K562 (cell line): ENCODE measurements at regions not wholly inside any gene's neighbourhood (a gene's known extent, or its start where the extent isn't known, plus 50 kb on each side); places are given as distances from the start of the nearest gene placed in this dataset.

Source experiments
- ATAC-seq: fragments of 200-7000 bp; cut with Tn5 transposase; 3 replicates; pipeline ENCODE4 v1.9.1; 2020; ENCODE audit warnings: moderate library complexity
- BruUV-seq: library from RNA; stranded (reverse); fragments of 400-500 nt; replicated peaks from 2 replicates; lab custom pipeline; 2021; lab: Mats Ljungman, UMichigan
- CTCF ChIA-PET: fragments of 300-600 bp; formaldehyde crosslinking; extraction: SDS; loops from one replicate; lab custom pipeline; 2021; ENCODE audit warnings: low intra/inter-chr PET ratio; lab: Yijun Ruan, JAX
- POLR2A ChIA-PET: fragments of 300-600, 350-650 bp; sonication (Branson Sonifier 250); formaldehyde crosslinking; extraction: SDS; loops from one replicate; lab custom pipeline; 2021; ENCODE audit warnings: antibody characterized with exemption, inconsistent platforms; lab: Yijun Ruan, JAX
- DNase-seq, 4 experiments: peaks; one replicate each; pipeline versions ENCODE4 v3.0.0 to v3.0.0-alpha.2; 2011 to 2018; ENCODE audit warnings: low spot score in 3 of 4, mixed read lengths in 3 of 4; ENCODE audit errors: extremely low read depth in 1 of 4
- FAIRE-seq: peaks from 2 replicates; lab custom pipeline; 2011; peaks lifted over from hg19 to GRCh38; lab: Jason Lieb, UNC
- H2AFZ ChIP-seq: 2 replicates; pipeline ENCODE4 v1.6.0; 2011; ENCODE audit warnings: low read depth, low read length, control low read depth, inconsistent platforms
- H3K27ac ChIP-seq: fragments of 200-600 bp; 3 replicates; pipeline ENCODE4 v1.8.0; 2011; ENCODE audit warnings: low read depth, mild to moderate bottlenecking, control low read depth, inconsistent platforms, low read length, moderate library complexity, mixed read lengths; ENCODE audit errors: extremely low read depth
- H3K27me3 ChIP-seq, 2 experiments: fragments of 300-600 bp in 1 of 2; 2 replicates in 1 of 2; 3 replicates in 1 of 2; pipeline versions ENCODE4 v1.6.0 to v1.8.0; 2011; ENCODE audit warnings: inconsistent platforms in 2 of 2, low read length in 2 of 2, mild to moderate bottlenecking in 1 of 2, mixed read lengths in 1 of 2, moderate library complexity in 1 of 2; ENCODE audit not compliant: control insufficient read depth in 2 of 2, insufficient read depth in 2 of 2
- H3K36me3 ChIP-seq: fragments of 300-600 bp; 3 replicates; pipeline ENCODE4 v1.8.0; 2011; ENCODE audit warnings: mild to moderate bottlenecking, low read length, inconsistent platforms; ENCODE audit not compliant: control insufficient read depth, insufficient read depth
- H3K4me1 ChIP-seq, 2 experiments: fragments of 200-600 bp in 1 of 2; replicated peaks in 1 of 2; 2 replicates in 1 of 2; 3 replicates in 1 of 2; pipeline versions ENCODE4 v1.5.1 to v1.8.0; 2011; ENCODE audit warnings: inconsistent platforms in 2 of 2, low read length in 2 of 2, mild to moderate bottlenecking in 1 of 2, mixed read lengths in 1 of 2, moderate library complexity in 1 of 2; ENCODE audit not compliant: control insufficient read depth in 2 of 2, insufficient read depth in 2 of 2
- H3K4me2 ChIP-seq: 2 replicates; pipeline ENCODE4 v1.6.1; 2011; ENCODE audit warnings: low read length, control low read depth, inconsistent platforms, mixed read lengths; ENCODE audit not compliant: insufficient read depth
- H3K4me3 ChIP-seq: fragments of 200-600 bp; sonication (generic), shearing (Covaris generic); 2 replicates; pipeline ENCODE4 v1.5.1; 2016; ENCODE audit warnings: control low read depth, inconsistent platforms
- H3K79me2 ChIP-seq: fragments of 200-600 bp; 3 replicates; pipeline ENCODE4 v1.8.0; 2011; ENCODE audit warnings: low read length, inconsistent platforms; ENCODE audit not compliant: control insufficient read depth, insufficient read depth
- H3K9ac ChIP-seq, 2 experiments: 2 replicates each; pipeline versions ENCODE4 v1.6.0 to v1.6.1; 2011; ENCODE audit warnings: low read depth in 2 of 2, low read length in 2 of 2, control low read depth in 1 of 2, inconsistent platforms in 1 of 2, mild to moderate bottlenecking in 1 of 2, mixed read lengths in 1 of 2; ENCODE audit not compliant: insufficient read depth in 1 of 2
- H3K9me1 ChIP-seq: one replicate; pipeline ENCODE4 v1.6.0; 2011; ENCODE audit warnings: inconsistent platforms, mild to moderate bottlenecking, low read length, moderate library complexity; ENCODE audit not compliant: control insufficient read depth, insufficient read depth
- H3K9me3 ChIP-seq: replicated peaks from 2 replicates; pipeline ENCODE4 v1.5.1; 2011; ENCODE audit warnings: low read depth, low read length, inconsistent platforms; ENCODE audit not compliant: control insufficient read depth, insufficient read depth
- H4K20me1 ChIP-seq: replicated peaks from 2 replicates; pipeline ENCODE4 v1.6.1; 2011; ENCODE audit warnings: low read length, inconsistent platforms, mixed read lengths; ENCODE audit not compliant: control insufficient read depth, insufficient read depth
- ARID1B ChIP-seq: fragments of 450-650 bp; IDR thresholded peaks from 2 replicates; pipeline ENCODE4 v1.6.1; 2016; ENCODE audit warnings: antibody characterized with exemption, mild to moderate bottlenecking, inconsistent platforms
- ATF7 ChIP-seq: fragments of 450-650 bp; IDR thresholded peaks from 2 replicates; pipeline ENCODE4 v1.7.1; 2014; ENCODE audit warnings: mild to moderate bottlenecking, moderate library complexity
- CHD1 ChIP-seq: fragments of 200-600 bp; sonication (generic); IDR thresholded peaks from one replicate; pipeline ENCODE4 v1.6.1; 2012; ENCODE audit warnings: mild to moderate bottlenecking, moderate library complexity, low read length, inconsistent platforms
- E2F3 ChIP-seq: fragments of 250-450 bp; sonication (Bioruptor Pico); IDR thresholded peaks from 2 replicates; pipeline ENCODE4 v1.4.0; 2020; ENCODE audit warnings: mild to moderate bottlenecking
- HNRNPLL ChIP-seq: fragments of 200-400 bp; formaldehyde crosslinking; IDR thresholded peaks from 2 replicates; pipeline ENCODE4 v1.6.1; 2017; ENCODE audit warnings: low read length, low read depth, mild to moderate bottlenecking; ENCODE audit not compliant: poor library complexity, severe bottlenecking
- PATZ1 ChIP-seq: fragments of 250-450 bp; sonication (Bioruptor Pico); IDR thresholded peaks from 2 replicates; pipeline ENCODE4 v1.5.0; 2020; ENCODE audit warnings: mild to moderate bottlenecking, borderline replicate concordance
- PTBP1 ChIP-seq: fragments of 200-400 bp; formaldehyde crosslinking; IDR thresholded peaks from 2 replicates; pipeline ENCODE4 v1.6.1; 2017; ENCODE audit warnings: low read depth, low read length
- SNAPC5 ChIP-seq: fragments of 250-450 bp; sonication (Bioruptor Pico); IDR thresholded peaks from 2 replicates; pipeline ENCODE4 v1.8.0; 2021; ENCODE audit warnings: moderate library complexity, mild to moderate bottlenecking, inconsistent platforms
- TAF9B ChIP-seq: fragments of 450-650 bp; IDR thresholded peaks from 2 replicates; pipeline ENCODE4 v1.6.1; 2018; ENCODE audit warnings: mild to moderate bottlenecking; ENCODE audit not compliant: partially characterized antibody
- YBX1 ChIP-seq: fragments of 450-650 bp; IDR thresholded peaks from 2 replicates; pipeline ENCODE4 v1.7.1; 2016; ENCODE audit warnings: mild to moderate bottlenecking
- ZBTB12 ChIP-seq: fragments of 250-450 bp; sonication (Bioruptor Pico); IDR thresholded peaks from 2 replicates; pipeline ENCODE4 v1.4.0; 2020
- ZNF134 ChIP-seq: fragments of 250-450 bp; sonication (Bioruptor Pico); conservative IDR thresholded peaks from 2 replicates; pipeline ENCODE4 v1.4.0; 2020
- ZNF507 ChIP-seq: conservative IDR thresholded peaks from 2 replicates; pipeline ENCODE4 v1.6.1; 2017; ENCODE audit warnings: missing genetic modification characterization, missing compliant biosample characterization
- ZNF76 ChIP-seq: fragments of 250-450 bp; sonication (Bioruptor Pico); IDR thresholded peaks from 2 replicates; pipeline ENCODE4 v1.4.0; 2020; ENCODE audit warnings: mild to moderate bottlenecking, moderate library complexity, borderline replicate concordance
- WGBS: fragments of 100-300 bp; shearing (Covaris generic); methylation state at CpG from one replicate; pipeline ENCODE4 v1.1.6; 2016; ENCODE audit warnings: low coverage, mixed read lengths; ENCODE audit not compliant: insufficient coverage; ENCODE audit errors: missing lambda C conversion rate; 5-methylcytosine and 5-hydroxymethylcytosine counted together
- in situ Hi-C: fragments of 300-500 bp; cut with MboI; formaldehyde crosslinking; loops from 4 replicates; pipeline ENCODE4 v1.15.0; 2018; ENCODE audit warnings: inconsistent platforms, mixed read lengths
- intact Hi-C: fragments of 100-400 bp; cut with micrococcal nuclease; formaldehyde crosslinking; loops from 2 replicates; pipeline ENCODE4 v1.14.2; 2022

- no peaks in the 10 kb centered on the region for H3K79me2 ChIP-seq
- intact Hi-C loops (no loop called here), in situ Hi-C loops (no loop called here)
- H3K9ac ChIP-seq, result no peak overlapping the region
- no TSS peak for BruUV-seq
- H3K27me3 ChIP-seq, result peaks cover 4% of the 10 kb centered on the region in 2 experiments; a peak in 3 of 5 replicates
- no peak overlapping the region for H2AFZ ChIP-seq
- 0% methylated on average over 2 of the region's 2 CpGs for WGBS
- no peak for TF ChIP-seq ARID1B
- TF ChIP-seq ZBTB12 (CRISPR knock-in tag), result no peak
- TF ChIP-seq PTBP1, result no peak
- TF ChIP-seq PATZ1, result no peak
- TF ChIP-seq HNRNPLL, result no peak
- no peak for TF ChIP-seq YBX1
- TF ChIP-seq TAF9B, result no peak
- no peak for TF ChIP-seq E2F3 (CRISPR knock-in tag)
- TF ChIP-seq SNAPC5 (CRISPR knock-in tag), result no peak
- no peak for TF ChIP-seq CHD1
- no peak for TF ChIP-seq ZNF76
- TF ChIP-seq ZNF507 (tag), result no peak
- TF ChIP-seq ATF7, result no peak
- no peak for TF ChIP-seq ZNF134 (CRISPR knock-in tag)
- ATAC-seq (no peak), DNase-seq (no peak), FAIRE-seq (no peak)
- POLR2A ChIA-PET, result interaction anchor here (0.7 to 0.9 kb wide), 2 partner anchors 15 to 690 kb away, joined by 3 to 4 read pairs; no protein-coding TSS in a partner anchor
- no peak overlapping the region for H3K4me3 ChIP-seq
- no peak overlapping the region for H3K27ac ChIP-seq
- H3K4me2 ChIP-seq, result no peak overlapping the region
- H3K9me3 ChIP-seq, result no peaks in the 10 kb centered on the region
- H4K20me1 ChIP-seq, result no peaks in the 10 kb centered on the region
- CTCF ChIA-PET, result no interaction called here
- H3K36me3 ChIP-seq, result no peaks in the 10 kb centered on the region
- H3K4me1 ChIP-seq, result no peaks in the 10 kb centered on the region
- H3K9me1 ChIP-seq, result no peaks in the 10 kb centered on the region
Observed at GRCh38 chr7:32379510-32380112, 110.6 kb downstream of the LSM5 start.
